Mesendoderm (in vitro differentiated cells): ENCODE measurements at regions not wholly inside any gene's neighbourhood (a gene's known extent, or its start where the extent isn't known, plus 50 kb on each side); places are given as distances from the start of the nearest gene placed in this dataset.

Source experiments
- DNase-seq: peaks from one replicate; pipeline ENCODE4 v3.0.0; 2013
- H2AK5ac ChIP-seq: 2 replicates; pipeline ENCODE4 v1.6.1; 2013; ENCODE audit warnings: low read length, inconsistent platforms
- H2BK120ac ChIP-seq: 2 replicates; pipeline ENCODE4 v1.6.1; 2013; ENCODE audit warnings: low read depth, mild to moderate bottlenecking, low read length, moderate library complexity, mixed read lengths
- H2BK15ac ChIP-seq: replicated peaks from 2 replicates; pipeline ENCODE4 v1.6.1; 2013; ENCODE audit warnings: low read depth, mild to moderate bottlenecking, moderate library complexity
- H2BK5ac ChIP-seq: 2 replicates; pipeline ENCODE4 v1.6.1; 2013; ENCODE audit warnings: low read length, inconsistent platforms
- H3K18ac ChIP-seq: 2 replicates; pipeline ENCODE4 v1.6.1; 2013; ENCODE audit warnings: mild to moderate bottlenecking, low read length, mixed read lengths
- H3K23ac ChIP-seq: one replicate; pipeline ENCODE4 v1.6.1; 2013; ENCODE audit warnings: low read length
- H3K27ac ChIP-seq: 2 replicates; pipeline ENCODE4 v1.5.1; 2013; ENCODE audit warnings: low read depth, mild to moderate bottlenecking, inconsistent platforms, low read length, moderate library complexity
- H3K27me3 ChIP-seq: 2 replicates; pipeline ENCODE4 v1.6.1; 2013; ENCODE audit warnings: low read length, control low read depth, mild to moderate bottlenecking, inconsistent platforms; ENCODE audit not compliant: insufficient read depth, poor library complexity
- H3K36me3 ChIP-seq: 2 replicates; pipeline ENCODE4 v1.6.1; 2013; ENCODE audit warnings: low read length, inconsistent platforms; ENCODE audit not compliant: control insufficient read depth, insufficient read depth
- H3K4ac ChIP-seq: one replicate; pipeline ENCODE4 v1.6.1; 2013; ENCODE audit warnings: low read depth, mild to moderate bottlenecking, low read length, moderate library complexity
- H3K4me1 ChIP-seq: 2 replicates; pipeline ENCODE4 v1.6.1; 2013; ENCODE audit warnings: low read depth, low read length, inconsistent platforms; ENCODE audit not compliant: control insufficient read depth
- H3K4me2 ChIP-seq: 2 replicates; pipeline ENCODE4 v1.6.1; 2013; ENCODE audit warnings: low read length
- H3K4me3 ChIP-seq: 2 replicates; pipeline ENCODE4 v1.5.1; 2013; ENCODE audit warnings: mild to moderate bottlenecking, low read length
- H3K56ac ChIP-seq: one replicate; pipeline ENCODE4 v1.6.1; 2013; ENCODE audit warnings: low read length
- H3K79me1 ChIP-seq: 2 replicates; pipeline ENCODE4 v1.6.1; 2013; ENCODE audit warnings: low read length, inconsistent platforms
- H3K79me2 ChIP-seq: 2 replicates; pipeline ENCODE4 v1.6.1; 2013; ENCODE audit warnings: mild to moderate bottlenecking, low read length; ENCODE audit not compliant: control insufficient read depth, insufficient read depth
- H3K9ac ChIP-seq: 2 replicates; pipeline ENCODE4 v1.6.1; 2013; ENCODE audit warnings: low read length, inconsistent platforms
- H4K5ac ChIP-seq: one replicate; pipeline ENCODE4 v1.6.1; 2013; ENCODE audit warnings: low read length
- H4K8ac ChIP-seq: one replicate; pipeline ENCODE4 v1.6.1; 2013; ENCODE audit warnings: low read depth, mild to moderate bottlenecking, control low read depth, low read length, moderate library complexity
- WGBS: extraction: QIAGEN DNeasy Blood & Tissue Kit; methylation state at CpG from one replicate; pipeline ENCODE4 v1.1.7; 2013; ENCODE audit warnings: low lambda C conversion rate, missing lambda C conversion rate; ENCODE audit not compliant: insufficient coverage; ENCODE audit errors: extremely low coverage; 5-methylcytosine and 5-hydroxymethylcytosine counted together

- DNase-seq, result no peak
- no peaks in the 10 kb centered on the region for H3K36me3 ChIP-seq
- no peak overlapping the region for H3K4ac ChIP-seq
- H3K27me3 ChIP-seq, result no peaks in the 10 kb centered on the region
- no peak overlapping the region for H2BK15ac ChIP-seq
- no peak overlapping the region for H3K18ac ChIP-seq
- no peak overlapping the region for H2AK5ac ChIP-seq
- H3K4me2 ChIP-seq, result no peak overlapping the region
- no peak overlapping the region for H2BK5ac ChIP-seq
- no peak overlapping the region for H2BK120ac ChIP-seq
- no peak overlapping the region for H3K56ac ChIP-seq
- H3K27ac ChIP-seq, result no peak overlapping the region
- H3K4me3 ChIP-seq, result no peak overlapping the region
- no peaks in the 10 kb centered on the region for H3K79me1 ChIP-seq
- H3K23ac ChIP-seq, result no peak overlapping the region
- H3K79me2 ChIP-seq, result no peaks in the 10 kb centered on the region
- no peak overlapping the region for H4K5ac ChIP-seq
- no peak overlapping the region for H3K9ac ChIP-seq
- no peak overlapping the region for H4K8ac ChIP-seq
- H3K4me1 ChIP-seq, result no peaks in the 10 kb centered on the region
Observed at GRCh38 chrX:83326539-83326938, 181.6 kb upstream of the POU3F4 start.

GRCh38 chrX:83333813-83334212, 174.3 kb upstream of the POU3F4 start:
- no peak for DNase-seq
- H3K4ac ChIP-seq, result no peak overlapping the region
- H3K79me2 ChIP-seq, result no peaks in the 10 kb centered on the region
- H3K4me3 ChIP-seq, result no peak overlapping the region
- no peak overlapping the region for H3K23ac ChIP-seq
- no peak overlapping the region for H2BK15ac ChIP-seq
- no peak overlapping the region for H2BK120ac ChIP-seq
- no peak overlapping the region for H3K27ac ChIP-seq
- H4K8ac ChIP-seq, result no peak overlapping the region
- no peak overlapping the region for H4K5ac ChIP-seq
- H3K9ac ChIP-seq, result no peak overlapping the region
- H2AK5ac ChIP-seq, result no peak overlapping the region
- H3K4me2 ChIP-seq, result no peak overlapping the region
- H3K56ac ChIP-seq, result no peak overlapping the region
- H3K4me1 ChIP-seq, result no peaks in the 10 kb centered on the region
- no peaks in the 10 kb centered on the region for H3K79me1 ChIP-seq
- no peaks in the 10 kb centered on the region for H3K36me3 ChIP-seq
- WGBS, result no CpG with 5 or more reads among the region's 3 CpGs
- H3K27me3 ChIP-seq, result no peaks in the 10 kb centered on the region
- no peak overlapping the region for H2BK5ac ChIP-seq
- no peak overlapping the region for H3K18ac ChIP-seq

GRCh38 chrX:83336454-83336853, 171.6 kb upstream of the POU3F4 start:
- no peak for DNase-seq
- no CpG with 5 or more reads among the region's 1 CpG for WGBS
- H3K27ac ChIP-seq, result no peak overlapping the region
- no peak overlapping the region for H3K18ac ChIP-seq
- H3K4ac ChIP-seq, result no peak overlapping the region
- H2BK15ac ChIP-seq, result no peak overlapping the region
- no peaks in the 10 kb centered on the region for H3K36me3 ChIP-seq
- no peaks in the 10 kb centered on the region for H3K79me1 ChIP-seq
- no peak overlapping the region for H4K5ac ChIP-seq
- no peak overlapping the region for H3K23ac ChIP-seq
- no peaks in the 10 kb centered on the region for H3K27me3 ChIP-seq
- no peak overlapping the region for H3K4me3 ChIP-seq
- H3K56ac ChIP-seq, result no peak overlapping the region
- no peak overlapping the region for H3K9ac ChIP-seq
- H2BK120ac ChIP-seq, result no peak overlapping the region
- H4K8ac ChIP-seq, result no peak overlapping the region
- H3K79me2 ChIP-seq, result no peaks in the 10 kb centered on the region
- no peaks in the 10 kb centered on the region for H3K4me1 ChIP-seq
- H2AK5ac ChIP-seq, result no peak overlapping the region
- H2BK5ac ChIP-seq, result no peak overlapping the region
- H3K4me2 ChIP-seq, result no peak overlapping the region

GRCh38 chrX:83339724-83340123, 168.4 kb upstream of the POU3F4 start:
- Histone ChIP-seq H3K56ac (no peak overlapping the region), H2BK120ac (no peak overlapping the region), H4K5ac (no peak overlapping the region), H3K9ac (no peak overlapping the region), H3K27ac (no peak overlapping the region), H2BK5ac (no peak overlapping the region), H3K4me3 (no peak overlapping the region), H3K4ac (no peak overlapping the region), H3K4me2 (no peak overlapping the region), H4K8ac (no peak overlapping the region), H3K4me1 (no peaks in the 10 kb centered on the region), H3K23ac (no peak overlapping the region), H2BK15ac (no peak overlapping the region), H3K36me3 (no peaks in the 10 kb centered on the region), H3K79me1 (no peaks in the 10 kb centered on the region), H3K27me3 (no peaks in the 10 kb centered on the region), H2AK5ac (no peak overlapping the region), H3K79me2 (no peaks in the 10 kb centered on the region), H3K18ac (no peak overlapping the region)
- DNase-seq, result no peak
- no CpG with 5 or more reads among the region's 4 CpGs for WGBS

GRCh38 chrX:83345298-83345697, 162.8 kb upstream of the POU3F4 start:
- no peak for DNase-seq
- WGBS, result no CpG with 5 or more reads among the region's 3 CpGs
- H3K4me2 ChIP-seq, result no peak overlapping the region
- H3K4me3 ChIP-seq, result no peak overlapping the region
- no peak overlapping the region for H3K56ac ChIP-seq
- H3K9ac ChIP-seq, result no peak overlapping the region
- no peak overlapping the region for H3K4ac ChIP-seq
- no peak overlapping the region for H3K27ac ChIP-seq
- no peak overlapping the region for H3K18ac ChIP-seq
- no peaks in the 10 kb centered on the region for H3K79me1 ChIP-seq
- H4K8ac ChIP-seq, result no peak overlapping the region
- no peak overlapping the region for H2AK5ac ChIP-seq
- no peaks in the 10 kb centered on the region for H3K36me3 ChIP-seq
- H4K5ac ChIP-seq, result no peak overlapping the region
- H2BK15ac ChIP-seq, result no peak overlapping the region
- no peak overlapping the region for H2BK120ac ChIP-seq
- no peak overlapping the region for H2BK5ac ChIP-seq
- H3K27me3 ChIP-seq, result no peaks in the 10 kb centered on the region
- H3K79me2 ChIP-seq, result no peaks in the 10 kb centered on the region
- H3K23ac ChIP-seq, result no peak overlapping the region
- no peaks in the 10 kb centered on the region for H3K4me1 ChIP-seq
